Sigmoid colon (tissue), 6 donors: ENCODE measurements at regions not wholly inside any gene's neighbourhood (a gene's known extent, or its start where the extent isn't known, plus 50 kb on each side); places are given as distances from the start of the nearest gene placed in this dataset.

Experiments
- DNase-seq: peaks from one replicate; pipeline ENCODE4 v3.0.0-alpha.2; 2019
- H3K27ac ChIP-seq, 4 donors: fragments of 200-600 bp; sonication (generic); one replicate each; pipeline ENCODE4 v1.5.1; 2016 to 2019; ENCODE audit warnings: mild to moderate bottlenecking in 1 of 4
- H3K27me3 ChIP-seq, 3 donors: fragments of 200-600 bp; sonication (generic); one replicate each; pipeline ENCODE4 v1.5.1; 2019; ENCODE audit warnings: mild to moderate bottlenecking in 1 of 3
- H3K36me3 ChIP-seq, 4 donors: fragments of 200-600 bp; sonication (generic); one replicate each; pipeline ENCODE4 v1.5.1; 2016 to 2019
- H3K4me1 ChIP-seq, 4 donors: fragments of 200-600 bp; sonication (generic); one replicate each; pipeline ENCODE4 v1.5.1; 2017 to 2019
- H3K4me3 ChIP-seq, 4 donors: fragments of 200-600 bp; sonication (generic); one replicate each; pipeline ENCODE4 v1.5.1; 2017 to 2019; ENCODE audit warnings: mild to moderate bottlenecking in 2 of 4, moderate library complexity in 1 of 4
- H3K9me3 ChIP-seq, 4 donors: fragments of 200-600 bp in 3 of 4; sonication (generic) in 3 of 4; one replicate each; pipeline versions ENCODE4 v1.5.1 to v1.6.1; 2013 to 2019
- EP300 ChIP-seq, 4 donors: sonication (generic); formaldehyde crosslinking; IDR thresholded peaks; one replicate each; pipeline ENCODE4 v1.6.1; 2017; ENCODE audit warnings: antibody characterized with exemption in 4 of 4
- POLR2A ChIP-seq, 2 donors: fragments of 450-650 bp; IDR thresholded peaks; one replicate each; pipeline ENCODE4 v1.6.1; 2016; ENCODE audit warnings: antibody characterized with exemption in 2 of 2, mild to moderate bottlenecking in 2 of 2, moderate library complexity in 2 of 2
- POLR2AphosphoS5 ChIP-seq, 4 donors: sonication (generic); formaldehyde crosslinking; IDR thresholded peaks; one replicate each; pipeline ENCODE4 v1.6.1; 2017; ENCODE audit warnings: antibody characterized with exemption in 4 of 4
- WGBS, 2 donors: extraction: QIAGEN DNeasy Blood & Tissue Kit; methylation state at CpG; one replicate each; pipeline ENCODE4 v1.1.7; 2013; 5-methylcytosine and 5-hydroxymethylcytosine counted together
- intact Hi-C: fragments of 100-400 bp; cut with DNase I; formaldehyde crosslinking; loops from one replicate; pipeline ENCODE4 v1.15.1; 2023
- TF ChIP-seq, protein P1 (sequence below), 4 experiments: fragments of 450-650 bp in 3 of 4; fragments of 200-600 bp in 1 of 4; IDR thresholded peaks; one replicate each; pipeline ENCODE4 v1.5.1; 2016 to 2019; ENCODE audit warnings: antibody characterized with exemption in 4 of 4, mild to moderate bottlenecking in 3 of 4, moderate library complexity in 2 of 4
- donor health status: healthy with polysubstance abuse.
- donor health status: healthy.

DNA sequence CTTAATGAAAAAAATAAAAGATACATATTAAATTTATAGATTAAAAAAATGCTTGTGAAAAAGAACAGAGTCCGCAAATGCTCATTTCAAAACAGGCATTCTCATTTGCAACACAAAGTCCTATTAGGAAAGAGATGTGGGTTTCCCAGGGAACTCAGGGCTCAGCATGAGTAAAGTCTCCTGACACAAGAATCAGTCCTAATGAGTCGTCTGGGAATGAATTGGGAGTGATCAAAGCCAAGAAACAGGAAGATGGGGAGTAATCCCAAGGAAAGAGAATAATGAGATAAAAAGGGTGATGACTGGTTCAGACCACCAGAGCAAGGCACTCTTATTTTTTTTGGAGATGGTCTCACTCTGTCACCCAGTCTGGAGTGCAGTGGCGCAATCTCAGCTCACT, 443.7 kb downstream of the NR2F2 start:
- no peak for TF ChIP-seq EP300 (IDR thresholded peaks at IDR 0.05)
- no peak for TF ChIP-seq POLR2AphosphoS5 (IDR thresholded peaks at IDR 0.05)
- TF ChIP-seq POLR2A (IDR thresholded peaks at IDR 0.05): no peak
- TF ChIP-seq, protein P1, sequence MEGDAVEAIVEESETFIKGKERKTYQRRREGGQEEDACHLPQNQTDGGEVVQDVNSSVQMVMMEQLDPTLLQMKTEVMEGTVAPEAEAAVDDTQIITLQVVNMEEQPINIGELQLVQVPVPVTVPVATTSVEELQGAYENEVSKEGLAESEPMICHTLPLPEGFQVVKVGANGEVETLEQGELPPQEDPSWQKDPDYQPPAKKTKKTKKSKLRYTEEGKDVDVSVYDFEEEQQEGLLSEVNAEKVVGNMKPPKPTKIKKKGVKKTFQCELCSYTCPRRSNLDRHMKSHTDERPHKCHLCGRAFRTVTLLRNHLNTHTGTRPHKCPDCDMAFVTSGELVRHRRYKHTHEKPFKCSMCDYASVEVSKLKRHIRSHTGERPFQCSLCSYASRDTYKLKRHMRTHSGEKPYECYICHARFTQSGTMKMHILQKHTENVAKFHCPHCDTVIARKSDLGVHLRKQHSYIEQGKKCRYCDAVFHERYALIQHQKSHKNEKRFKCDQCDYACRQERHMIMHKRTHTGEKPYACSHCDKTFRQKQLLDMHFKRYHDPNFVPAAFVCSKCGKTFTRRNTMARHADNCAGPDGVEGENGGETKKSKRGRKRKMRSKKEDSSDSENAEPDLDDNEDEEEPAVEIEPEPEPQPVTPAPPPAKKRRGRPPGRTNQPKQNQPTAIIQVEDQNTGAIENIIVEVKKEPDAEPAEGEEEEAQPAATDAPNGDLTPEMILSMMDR (IDR thresholded peaks at IDR 0.05): no peak
- DNase-seq: no peak
- WGBS, 2 donors: 65 to 71% methylated on average over 3 of the region's 3 CpGs
- intact Hi-C loops: no loop called here
- H3K9me3 ChIP-seq: no peaks in the 10 kb centered on the region
- H3K4me3 ChIP-seq: no peak overlapping the region
- H3K36me3 ChIP-seq: no peaks in the 10 kb centered on the region
- no peaks in the 10 kb centered on the region for H3K27me3 ChIP-seq
- H3K4me1 ChIP-seq: no peaks in the 10 kb centered on the region
- H3K27ac ChIP-seq: no peak overlapping the region

DNA sequence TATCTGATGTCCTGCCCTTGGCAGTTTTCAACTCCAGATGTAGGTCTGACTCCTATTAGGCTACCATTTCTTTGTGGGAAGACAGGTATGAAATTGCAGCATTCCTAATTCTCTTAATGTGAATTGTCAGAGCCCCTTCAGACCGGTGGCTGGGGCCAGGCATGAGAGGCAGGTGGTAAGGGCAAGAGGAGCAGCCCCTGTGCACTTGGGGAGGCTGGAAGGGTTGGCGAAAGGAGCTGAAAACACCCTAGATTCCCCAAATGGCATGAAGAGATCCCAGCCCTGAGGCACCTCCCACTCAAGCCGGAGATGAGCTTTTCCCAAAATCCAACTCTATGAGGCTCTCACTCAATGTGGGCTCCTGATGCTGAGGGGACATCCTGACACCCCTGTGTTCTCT, 453.2 kb downstream of the NR2F2 start:
- Histone ChIP-seq H3K4me3 (no peak overlapping the region), H3K36me3 (no peaks in the 10 kb centered on the region), H3K27ac (no peak overlapping the region), H3K27me3 (no peaks in the 10 kb centered on the region), H3K9me3 (no peaks in the 10 kb centered on the region), H3K4me1 (no peaks in the 10 kb centered on the region)
- no peak for TF ChIP-seq POLR2A (IDR thresholded peaks at IDR 0.05)
- no peak for TF ChIP-seq POLR2AphosphoS5 (IDR thresholded peaks at IDR 0.05)
- TF ChIP-seq, protein P1 (IDR thresholded peaks at IDR 0.05): no peak
- TF ChIP-seq EP300 (IDR thresholded peaks at IDR 0.05): no peak
- DNase-seq: no peak
- WGBS, 2 donors: 83 to 89% methylated on average over 3 of the region's 3 CpGs
- intact Hi-C loops: no loop called here

DNA sequence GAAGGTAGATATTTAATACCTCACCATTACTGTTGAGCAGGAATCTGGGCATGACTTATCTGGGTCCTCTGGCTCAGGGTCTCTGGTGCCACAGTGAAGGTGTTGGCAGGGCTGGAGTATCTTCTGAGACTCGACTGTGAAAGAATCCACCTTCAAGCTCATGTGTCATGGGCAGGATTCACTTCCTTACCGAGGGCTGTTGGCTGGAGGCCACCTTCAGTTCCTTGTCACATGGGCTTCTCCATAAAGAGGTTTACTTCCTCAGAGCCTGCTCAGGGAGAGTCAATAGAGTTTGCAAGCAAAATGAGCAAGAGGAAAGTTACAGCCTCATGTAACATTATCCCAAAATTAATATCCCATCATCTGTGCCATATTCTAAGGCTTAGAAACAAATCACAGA, 459.5 kb downstream of the NR2F2 start:
- TF ChIP-seq EP300 (IDR thresholded peaks at IDR 0.05): no peak
- TF ChIP-seq, protein P1 (IDR thresholded peaks at IDR 0.05): no peak
- no peak for TF ChIP-seq POLR2A (IDR thresholded peaks at IDR 0.05)
- no peak for TF ChIP-seq POLR2AphosphoS5 (IDR thresholded peaks at IDR 0.05)
- intact Hi-C loops: no loop called here

DNA sequence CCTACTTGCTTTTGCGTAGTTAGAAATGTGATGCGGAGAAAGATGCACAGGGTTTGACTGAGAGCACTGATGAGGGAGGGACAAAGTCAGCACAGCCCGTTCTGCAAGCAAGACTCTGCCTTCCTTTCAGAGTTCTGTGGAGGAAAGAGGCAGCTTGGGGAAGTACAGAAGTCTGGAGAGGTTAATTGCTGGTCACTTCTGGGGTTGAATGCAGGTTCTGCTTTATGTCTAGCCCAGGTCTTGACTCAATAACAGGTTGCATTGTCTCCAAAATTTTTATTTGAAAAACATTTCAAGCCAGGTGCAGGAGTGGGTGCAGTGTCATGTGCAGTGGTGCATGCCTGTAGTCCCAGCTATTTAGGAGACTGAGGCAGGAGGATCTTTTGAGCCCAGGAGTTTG, 461.7 kb downstream of the NR2F2 start:
- Histone ChIP-seq H3K4me3 (no peak overlapping the region), H3K36me3 (no peaks in the 10 kb centered on the region), H3K27me3 (no peaks in the 10 kb centered on the region), H3K9me3 (no peaks in the 10 kb centered on the region), H3K27ac (no peak overlapping the region), H3K4me1 (no peaks in the 10 kb centered on the region)
- 69 to 76% methylated on average over 3 of the region's 3 CpGs for WGBS, 2 donors
- intact Hi-C loops: no loop called here
- DNase-seq: no peak
- TF ChIP-seq, protein P1 (IDR thresholded peaks at IDR 0.05): no peak
- TF ChIP-seq POLR2AphosphoS5 (IDR thresholded peaks at IDR 0.05) (no peak), EP300 (IDR thresholded peaks at IDR 0.05) (no peak), POLR2A (IDR thresholded peaks at IDR 0.05) (no peak)

More for the DNA sequence above, 459.5 kb downstream of the NR2F2 start:
- 16 to 50% methylated on average over 2 of the region's 2 CpGs for WGBS, 2 donors
- no peak for DNase-seq
- Histone ChIP-seq H3K27ac (no peak overlapping the region), H3K4me3 (no peak overlapping the region), H3K9me3 (no peaks in the 10 kb centered on the region), H3K4me1 (no peaks in the 10 kb centered on the region), H3K27me3 (no peaks in the 10 kb centered on the region), H3K36me3 (no peaks in the 10 kb centered on the region)

DNA sequence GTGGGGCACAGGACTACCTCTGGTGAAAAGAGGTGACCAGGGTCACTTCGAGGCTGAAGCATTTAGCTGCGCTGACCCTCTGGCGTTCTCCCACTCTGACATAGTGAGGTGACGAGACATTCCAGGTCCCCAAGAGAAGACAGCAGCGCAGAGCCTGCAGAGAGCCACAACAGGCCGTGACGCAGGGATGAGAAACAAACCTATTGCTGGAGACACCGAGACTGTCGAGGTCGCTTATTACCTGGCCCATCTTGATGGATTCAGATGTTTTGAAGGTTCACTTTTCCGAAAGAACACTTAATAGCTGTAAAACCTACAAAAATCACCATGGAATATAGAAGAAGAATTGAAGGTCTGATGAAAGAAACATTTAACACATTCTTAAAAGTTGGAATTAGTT, 466.3 kb downstream of the NR2F2 start:
- Histone ChIP-seq H3K9me3 (no peaks in the 10 kb centered on the region), H3K36me3 (no peaks in the 10 kb centered on the region), H3K27me3 (no peaks in the 10 kb centered on the region), H3K4me1 (no peaks in the 10 kb centered on the region), H3K27ac (no peak overlapping the region), H3K4me3 (no peak overlapping the region)
- TF ChIP-seq, protein P1 (IDR thresholded peaks at IDR 0.05): no peak
- TF ChIP-seq POLR2A (IDR thresholded peaks at IDR 0.05) (no peak), POLR2AphosphoS5 (IDR thresholded peaks at IDR 0.05) (no peak), EP300 (IDR thresholded peaks at IDR 0.05) (no peak)
- DNase-seq: no peak
- WGBS, 2 donors: 83 to 91% methylated on average over 11 of the region's 11 CpGs
- intact Hi-C loops: no loop called here
